ENCODE measurements at regions not wholly inside any gene's neighbourhood (a gene's known extent, or its start where the extent isn't known, plus 50 kb on each side); places are given as distances from the start of the nearest gene placed in this dataset.
A peak's percentile ranks its signal among the peaks of the same experiment; 100 is the strongest.

DNA sequence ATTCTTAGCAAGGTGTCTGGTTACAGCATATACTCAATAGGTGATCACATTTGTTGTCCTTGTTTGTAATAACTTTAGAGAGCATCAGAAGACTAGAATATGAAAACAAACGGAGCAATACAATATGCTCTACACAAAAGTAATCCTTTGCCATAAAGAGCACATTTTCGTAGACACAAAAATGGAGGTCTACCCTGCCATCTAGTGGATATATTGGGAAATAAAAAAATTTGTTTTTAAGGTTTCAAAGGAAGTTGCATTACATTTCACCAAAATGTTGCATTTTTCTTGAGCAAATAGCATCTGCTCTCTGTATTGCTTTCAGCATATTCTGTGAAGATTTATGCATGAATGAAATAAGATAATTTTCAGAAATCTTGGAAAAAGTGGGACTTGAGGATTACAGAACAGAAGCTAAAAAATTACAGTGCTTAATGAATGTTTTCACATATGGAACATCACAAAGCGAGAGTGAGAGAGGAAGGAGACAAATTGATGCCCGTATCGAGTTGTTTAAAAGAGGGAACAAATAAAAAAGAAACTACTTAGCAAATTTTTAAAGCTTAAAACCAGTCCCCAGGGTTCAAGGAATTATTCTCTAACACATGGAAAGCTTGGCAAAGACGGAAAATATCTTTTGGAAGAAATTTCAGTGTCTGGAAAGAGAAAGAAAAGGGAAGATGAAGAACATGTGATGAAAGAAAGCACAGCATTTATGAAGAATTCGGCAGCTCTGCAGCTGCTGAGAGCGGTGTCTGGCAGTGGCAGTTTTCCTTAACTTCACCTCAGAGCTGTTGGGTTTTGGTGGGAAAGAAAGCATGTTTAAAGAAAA is 390.1 kb downstream of the ANKRD50 start:
- TF ChIP-seq, protein P1, sequence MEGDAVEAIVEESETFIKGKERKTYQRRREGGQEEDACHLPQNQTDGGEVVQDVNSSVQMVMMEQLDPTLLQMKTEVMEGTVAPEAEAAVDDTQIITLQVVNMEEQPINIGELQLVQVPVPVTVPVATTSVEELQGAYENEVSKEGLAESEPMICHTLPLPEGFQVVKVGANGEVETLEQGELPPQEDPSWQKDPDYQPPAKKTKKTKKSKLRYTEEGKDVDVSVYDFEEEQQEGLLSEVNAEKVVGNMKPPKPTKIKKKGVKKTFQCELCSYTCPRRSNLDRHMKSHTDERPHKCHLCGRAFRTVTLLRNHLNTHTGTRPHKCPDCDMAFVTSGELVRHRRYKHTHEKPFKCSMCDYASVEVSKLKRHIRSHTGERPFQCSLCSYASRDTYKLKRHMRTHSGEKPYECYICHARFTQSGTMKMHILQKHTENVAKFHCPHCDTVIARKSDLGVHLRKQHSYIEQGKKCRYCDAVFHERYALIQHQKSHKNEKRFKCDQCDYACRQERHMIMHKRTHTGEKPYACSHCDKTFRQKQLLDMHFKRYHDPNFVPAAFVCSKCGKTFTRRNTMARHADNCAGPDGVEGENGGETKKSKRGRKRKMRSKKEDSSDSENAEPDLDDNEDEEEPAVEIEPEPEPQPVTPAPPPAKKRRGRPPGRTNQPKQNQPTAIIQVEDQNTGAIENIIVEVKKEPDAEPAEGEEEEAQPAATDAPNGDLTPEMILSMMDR (IDR thresholded peaks at IDR 0.05), result peak in 5 of 6 experiments; percentile 15 to 65 (median 59)
- TF ChIP-seq POLR2AphosphoS5 (IDR thresholded peaks at IDR 0.05) (no peak), POLR2A (IDR thresholded peaks at IDR 0.05) (no peak), EP300 (IDR thresholded peaks at IDR 0.05) (no peak)

Measured in upper lobe of left lung (tissue), 4 donors.